Astrocyte of the spinal cord (primary cell): ENCODE measurements at regions not wholly inside any gene's neighbourhood (a gene's known extent, or its start where the extent isn't known, plus 50 kb on each side); places are given as distances from the start of the nearest gene placed in this dataset.

Experiments used
- DNase-seq: peaks from one replicate; pipeline ENCODE4 v3.0.0; 2011; ENCODE audit warnings: low read depth, low spot score
- H3K4me3 ChIP-seq: 2 replicates; pipeline ENCODE4 v1.5.1; 2011; ENCODE audit warnings: low read depth, mild to moderate bottlenecking, low read length, moderate library complexity
- CTCF ChIP-seq: IDR thresholded peaks from 2 replicates; pipeline ENCODE4 v1.5.1; 2012; ENCODE audit warnings: low read depth, mild to moderate bottlenecking, low read length, inconsistent platforms
- in situ Hi-C: cut with HindIII; loops from 2 replicates; pipeline ENCODE4 v1.10.0; 2017; ENCODE audit warnings: low sequenced_read_pairs

- H3K4me3 ChIP-seq, result no peak overlapping the region
- in situ Hi-C loops, result no loop called here
- no peak for DNase-seq
- no peak for TF ChIP-seq CTCF
Observed at GRCh38 chr2:21258082-21258481, 134.3 kb downstream of the TDRD15 start.

DNA sequence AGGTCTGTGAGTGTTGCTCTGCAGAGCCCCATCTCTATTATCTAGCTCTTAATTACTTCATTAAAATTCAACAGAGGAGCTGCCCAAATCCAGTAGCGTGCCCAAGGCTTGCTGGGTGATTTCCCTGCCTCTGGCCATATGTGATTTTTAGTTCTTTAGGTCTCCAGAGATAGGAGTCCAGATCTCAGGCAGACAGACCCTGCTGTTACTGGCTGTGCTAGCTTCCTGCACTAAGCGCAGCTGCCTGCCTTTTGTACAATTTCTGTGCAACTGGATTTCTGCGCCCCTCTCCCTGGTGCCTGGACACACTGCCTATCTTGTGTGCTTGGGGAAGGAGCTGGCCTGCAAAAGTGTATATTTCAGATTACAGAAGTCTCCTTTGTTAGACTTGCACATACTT is 136.5 kb downstream of the TDRD15 start:
- TF ChIP-seq CTCF, result no peak
- in situ Hi-C loops, result no loop called here
- no peak overlapping the region for H3K4me3 ChIP-seq
- no peak for DNase-seq

- no peak for TF ChIP-seq CTCF
- H3K4me3 ChIP-seq, result no peak overlapping the region
- in situ Hi-C loops, result no loop called here
- no peak for DNase-seq
Observed at GRCh38 chr2:21261591-21261990, 137.8 kb downstream of the TDRD15 start.

DNA sequence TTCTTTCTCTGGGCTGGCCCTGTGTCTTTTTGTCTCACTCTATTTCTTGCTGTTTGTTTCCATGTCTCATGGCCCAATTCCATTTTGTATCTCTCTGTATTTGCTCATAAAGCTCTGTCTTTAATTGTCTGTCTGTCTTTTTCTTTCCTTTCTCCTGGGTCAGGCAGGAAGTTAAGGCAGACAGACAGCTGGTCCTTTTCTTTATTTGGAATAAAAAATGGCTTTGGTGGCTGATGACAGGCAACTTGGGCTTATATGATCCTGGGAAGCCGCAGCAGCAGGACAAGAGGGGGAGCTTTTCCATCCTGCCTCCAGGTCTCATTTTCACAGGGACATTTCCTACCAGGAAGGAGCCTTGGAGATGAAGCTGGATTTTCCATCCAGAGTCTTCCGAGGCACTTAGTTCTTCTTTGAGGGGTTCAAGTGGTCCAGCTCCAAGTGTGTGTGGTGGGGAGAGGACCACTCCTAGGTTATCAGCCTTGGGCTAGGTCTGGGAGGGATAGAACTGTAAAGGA is 138.7 kb downstream of the TDRD15 start:
- no peak for TF ChIP-seq CTCF
- in situ Hi-C loops, result no loop called here
- DNase-seq, result no peak
- H3K4me3 ChIP-seq, result no peak overlapping the region

- DNase-seq, result no peak
- no peak for TF ChIP-seq CTCF
- in situ Hi-C loops, result no loop called here
- H3K4me3 ChIP-seq, result no peak overlapping the region
Observed at GRCh38 chr2:21263622-21264021, 139.9 kb downstream of the TDRD15 start.

DNA sequence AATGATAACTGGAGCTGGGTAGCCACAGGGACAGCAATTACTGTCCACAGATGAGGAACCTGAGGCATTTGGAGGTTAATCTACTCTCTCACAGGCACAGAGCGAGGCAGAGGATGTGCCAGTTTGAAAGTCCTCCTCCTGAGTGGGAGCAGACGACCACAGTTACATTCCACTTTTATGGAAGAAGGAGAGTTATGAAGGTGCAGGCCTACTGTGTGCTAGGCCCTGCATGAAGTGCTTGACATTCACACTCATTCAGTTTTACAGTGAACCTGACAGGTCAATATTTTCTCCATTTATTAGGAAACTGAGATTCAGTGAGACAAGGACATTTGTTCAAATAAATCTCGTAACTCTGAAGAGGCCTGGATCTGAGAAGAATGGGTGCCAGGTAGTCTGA is 142.0 kb downstream of the TDRD15 start:
- no peak for DNase-seq
- TF ChIP-seq CTCF, result no peak
- in situ Hi-C loops, result no loop called here
- H3K4me3 ChIP-seq, result no peak overlapping the region

DNA sequence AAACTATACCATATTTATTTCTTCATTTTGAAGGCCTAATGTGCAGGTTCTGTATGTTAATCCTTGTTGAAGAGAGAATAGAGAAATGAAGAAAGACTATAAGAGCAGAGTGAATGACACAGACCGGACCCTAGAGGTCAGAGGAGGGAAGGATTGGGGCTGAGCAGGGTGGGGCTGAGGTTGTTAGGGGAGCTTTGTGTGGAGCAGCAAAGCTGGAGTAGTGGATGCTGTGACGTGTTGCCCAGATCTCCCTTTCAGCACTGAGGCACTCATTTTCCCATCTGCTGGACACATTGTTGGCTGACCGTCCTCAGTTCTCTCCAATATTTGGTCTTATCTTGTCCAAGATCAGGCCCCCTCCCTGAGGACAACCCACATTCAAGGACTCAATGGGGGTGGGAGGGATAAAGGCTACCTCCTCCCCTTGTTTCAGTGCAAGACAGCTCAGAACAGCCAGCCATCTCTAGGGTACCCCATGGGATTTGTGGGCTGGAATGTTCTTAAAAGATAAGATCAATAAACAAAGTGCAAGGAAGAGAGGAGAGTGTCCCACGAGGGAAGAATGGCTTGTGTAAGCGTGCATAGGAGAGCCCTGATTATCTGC is 143.6 kb downstream of the TDRD15 start:
- TF ChIP-seq CTCF, result no peak
- DNase-seq, result no peak
- no peak overlapping the region for H3K4me3 ChIP-seq
- in situ Hi-C loops, result no loop called here
